HG03159 (cell line): ENCODE measurements at regions not wholly inside any gene's neighbourhood (a gene's known extent, or its start where the extent isn't known, plus 50 kb on each side); places are given as distances from the start of the nearest gene placed in this dataset.

ENCODE experiments used
- ATAC-seq: cut with Tn5 transposase; IDR thresholded peaks from one replicate; pipeline ENCODE4 v1.9.1; 2021; ENCODE audit warnings: mild to moderate bottlenecking, moderate library complexity; ENCODE audit not compliant: unreplicated experiment

DNA sequence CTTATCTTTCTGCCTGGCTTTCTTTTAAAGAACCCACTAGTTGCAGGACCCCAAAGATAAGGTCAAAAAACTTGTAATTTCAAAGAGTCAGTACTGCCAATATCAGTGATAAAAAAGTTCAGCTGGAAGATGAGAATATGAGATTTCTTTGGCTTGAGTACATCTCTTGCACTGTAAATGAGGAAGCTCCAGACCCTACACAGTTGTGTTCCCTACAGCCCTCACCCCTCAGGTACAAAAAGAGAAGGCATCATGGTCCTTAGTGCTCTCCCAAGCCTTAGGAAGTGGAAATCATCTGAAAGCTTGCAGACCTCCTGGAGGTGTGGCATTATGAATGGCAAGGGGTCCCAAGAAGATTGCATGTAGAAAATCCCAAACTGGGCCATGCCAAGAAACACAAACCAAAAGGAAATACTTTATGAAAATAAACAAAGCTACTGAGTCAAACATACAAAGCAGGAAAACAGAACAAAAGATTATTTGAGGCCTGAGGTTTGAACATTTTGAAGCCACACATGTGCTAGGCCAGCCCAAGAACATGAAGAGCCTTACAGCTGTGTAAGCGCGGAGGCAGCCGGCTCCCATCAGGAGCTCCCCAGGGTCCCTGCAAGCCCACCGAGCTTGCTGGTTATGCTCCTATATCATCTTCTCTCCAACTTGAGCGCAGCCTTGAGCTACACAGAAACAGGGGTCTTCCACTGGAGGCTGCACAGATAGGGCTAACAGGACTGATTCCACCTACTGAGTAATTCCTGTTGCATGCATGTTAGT lies 217.0 kb downstream of the OSR1 start:
- ATAC-seq: no peak

DNA sequence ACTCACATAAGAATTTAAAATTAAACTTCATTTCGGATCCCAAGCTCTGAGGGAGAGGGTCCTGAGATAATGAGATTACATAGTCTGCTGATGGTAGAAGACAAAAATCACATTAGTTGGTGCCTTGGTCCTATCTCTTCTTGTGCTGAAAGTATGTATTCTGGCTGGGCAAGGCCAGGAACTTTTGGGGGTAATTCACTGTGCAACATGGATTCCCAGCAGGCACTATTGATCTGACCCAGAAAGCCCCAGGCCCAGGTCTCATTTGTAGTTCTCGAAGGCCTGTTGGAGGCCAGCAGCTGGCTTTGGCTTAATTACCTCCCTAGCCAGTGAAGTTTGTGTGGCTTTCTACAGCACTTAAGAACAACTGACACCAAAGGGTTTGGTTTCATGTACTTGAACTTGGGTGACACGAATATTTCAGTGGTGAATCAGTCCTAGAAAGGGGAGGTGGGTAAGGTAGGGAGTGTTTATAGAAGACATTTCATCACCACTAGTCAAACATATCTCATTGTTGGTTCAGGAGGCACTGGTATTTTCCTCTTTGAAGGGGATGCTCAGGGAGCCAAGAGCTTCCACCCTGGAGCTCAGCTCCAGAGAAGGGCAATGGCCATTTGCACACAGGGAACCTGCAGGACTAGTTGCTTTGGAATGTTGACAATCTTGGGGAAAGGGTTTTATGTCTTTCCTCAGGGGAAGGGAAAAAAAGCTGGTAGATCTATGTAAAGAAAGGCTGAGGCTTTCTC lies 217.8 kb downstream of the OSR1 start:
- ATAC-seq: no peak

DNA sequence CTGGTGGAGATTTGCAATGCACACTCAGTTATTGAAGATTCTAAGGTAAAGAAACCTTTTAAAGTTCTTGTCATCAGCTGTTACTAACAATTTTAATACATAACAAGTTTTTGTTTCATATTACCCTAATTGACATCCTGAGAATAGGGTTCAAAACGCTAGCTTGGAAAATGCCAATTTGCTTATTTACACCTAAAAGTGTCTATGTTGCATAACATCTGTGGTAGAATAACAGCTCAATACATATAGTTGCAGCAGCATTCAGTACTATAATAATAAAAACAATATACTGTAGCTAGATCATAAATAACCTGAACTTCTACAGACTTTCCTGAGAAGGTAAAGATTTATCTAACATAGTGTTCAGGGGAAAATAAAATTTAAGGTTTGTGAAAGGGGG lies 219.0 kb downstream of the OSR1 start:
- no peak for ATAC-seq

DNA sequence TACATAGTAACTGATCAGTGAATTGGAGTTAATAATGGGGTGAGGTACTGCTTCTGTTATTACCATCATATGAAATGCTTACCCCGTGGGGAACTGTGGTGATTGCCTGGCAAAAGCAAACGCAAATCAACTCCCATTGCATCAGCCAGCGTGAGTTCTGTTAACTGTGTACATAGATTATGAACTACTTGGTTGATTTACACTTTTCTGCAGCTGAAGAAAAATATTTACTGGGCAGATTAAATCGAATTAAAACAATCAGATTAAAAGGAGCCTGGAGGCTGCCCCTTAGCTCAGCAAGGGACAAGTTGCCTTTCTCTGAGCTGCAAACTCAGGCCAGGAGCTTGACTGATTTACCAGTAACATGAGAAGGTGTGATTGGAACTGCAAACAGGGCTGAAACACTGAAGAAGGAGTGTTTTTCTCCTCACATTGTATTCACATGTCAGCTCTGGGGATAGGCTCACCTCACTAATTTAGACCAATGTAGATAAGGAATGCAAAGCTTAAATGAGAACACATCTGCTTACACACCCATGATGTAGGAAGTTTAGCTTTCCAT lies 220.1 kb downstream of the OSR1 start:
- ATAC-seq: no peak

DNA sequence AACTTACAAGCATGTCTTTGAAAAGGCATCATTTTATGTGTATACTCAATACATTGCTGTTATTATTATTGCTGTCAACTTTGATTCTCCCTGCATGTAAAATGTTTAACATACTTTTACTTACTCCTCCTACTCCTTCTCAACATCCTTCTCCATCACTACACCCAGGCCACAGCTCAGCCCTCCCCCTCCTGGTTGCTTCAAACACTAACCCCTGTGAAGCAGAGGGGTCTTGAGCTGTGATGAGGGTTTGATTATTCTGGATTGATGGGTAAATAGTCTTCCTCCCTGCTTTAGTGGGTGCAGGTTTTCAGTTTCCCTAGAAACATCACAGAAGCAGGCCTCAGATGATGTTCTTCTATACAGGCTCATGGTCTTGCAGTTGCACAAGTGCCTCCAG lies 221.0 kb downstream of the OSR1 start:
- ATAC-seq: no peak

DNA sequence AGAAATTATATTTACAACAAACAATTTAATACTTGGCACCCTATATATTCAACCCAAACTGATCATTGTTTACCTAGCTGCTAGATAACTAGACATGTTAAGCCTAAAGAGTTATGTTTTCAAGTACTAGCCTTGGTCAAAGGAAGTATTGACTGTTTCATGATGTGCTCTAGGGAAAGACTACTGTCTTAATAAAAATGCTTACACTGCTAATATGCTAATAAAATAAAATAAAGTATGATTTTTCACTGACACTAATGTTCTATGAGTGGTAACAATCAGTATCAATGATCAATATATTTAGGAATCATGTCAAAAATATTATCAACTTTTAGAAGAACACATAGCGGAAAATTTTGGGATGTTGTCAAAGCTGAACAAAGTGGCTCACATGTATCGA lies 225.5 kb downstream of the OSR1 start:
- no peak for ATAC-seq

DNA sequence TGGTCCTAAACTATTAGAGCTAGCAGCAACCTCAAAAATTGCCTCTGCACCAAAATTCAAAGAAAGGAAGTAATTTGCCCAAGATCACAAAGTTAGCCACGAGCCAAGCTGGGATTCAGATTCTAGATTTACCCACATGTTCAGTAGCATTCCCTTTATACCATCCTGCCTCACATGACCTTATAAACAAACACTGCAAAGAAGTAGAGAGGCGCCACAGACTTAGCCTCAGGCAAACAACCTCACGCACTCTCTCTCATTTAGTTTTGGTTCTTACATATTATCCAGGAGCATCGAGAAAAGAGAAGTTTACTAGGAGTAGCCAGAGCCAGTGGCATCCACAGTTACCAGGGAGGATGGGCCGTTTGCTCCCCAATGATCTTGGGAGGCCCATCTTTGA lies 226.6 kb downstream of the OSR1 start:
- no peak for ATAC-seq

DNA sequence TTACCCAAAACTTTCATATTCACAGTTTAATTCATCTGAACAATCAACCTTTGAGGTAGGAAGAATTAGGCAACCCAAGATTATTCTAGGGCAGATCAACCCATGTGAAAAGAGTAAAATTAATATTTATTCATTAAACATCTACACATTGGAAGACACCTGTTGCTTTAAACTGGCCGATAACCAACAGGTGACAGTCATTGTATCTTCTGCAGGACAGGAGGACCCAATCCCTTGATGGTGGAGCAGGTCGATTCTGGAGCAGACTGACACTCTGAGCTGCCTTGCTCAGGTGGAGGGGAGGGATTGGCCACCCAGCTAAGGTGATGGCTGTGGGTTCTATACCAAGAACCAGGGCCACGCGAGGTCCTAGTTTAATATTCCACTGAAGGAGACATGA lies 230.3 kb downstream of the OSR1 start:
- ATAC-seq: no peak

DNA sequence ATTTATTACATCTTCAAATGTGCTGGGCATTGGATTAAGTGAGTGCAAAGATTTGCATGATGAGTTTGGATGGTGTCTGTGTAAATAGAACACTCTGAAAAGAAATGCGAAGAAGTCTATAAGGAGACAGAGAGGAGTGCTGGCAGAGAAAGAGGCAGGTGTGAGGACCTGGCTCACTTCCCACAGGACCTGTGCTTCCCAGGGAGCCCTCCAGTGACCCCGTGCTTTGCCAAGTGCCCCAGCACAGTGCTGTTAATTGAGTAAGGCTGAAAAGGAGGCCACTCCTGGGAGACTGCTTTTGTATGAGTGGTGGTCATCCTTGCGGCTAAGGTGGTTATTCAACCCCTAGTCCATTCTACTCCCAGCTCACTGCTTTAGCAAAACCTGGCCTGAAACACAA lies 230.8 kb downstream of the OSR1 start:
- ATAC-seq: no peak

DNA sequence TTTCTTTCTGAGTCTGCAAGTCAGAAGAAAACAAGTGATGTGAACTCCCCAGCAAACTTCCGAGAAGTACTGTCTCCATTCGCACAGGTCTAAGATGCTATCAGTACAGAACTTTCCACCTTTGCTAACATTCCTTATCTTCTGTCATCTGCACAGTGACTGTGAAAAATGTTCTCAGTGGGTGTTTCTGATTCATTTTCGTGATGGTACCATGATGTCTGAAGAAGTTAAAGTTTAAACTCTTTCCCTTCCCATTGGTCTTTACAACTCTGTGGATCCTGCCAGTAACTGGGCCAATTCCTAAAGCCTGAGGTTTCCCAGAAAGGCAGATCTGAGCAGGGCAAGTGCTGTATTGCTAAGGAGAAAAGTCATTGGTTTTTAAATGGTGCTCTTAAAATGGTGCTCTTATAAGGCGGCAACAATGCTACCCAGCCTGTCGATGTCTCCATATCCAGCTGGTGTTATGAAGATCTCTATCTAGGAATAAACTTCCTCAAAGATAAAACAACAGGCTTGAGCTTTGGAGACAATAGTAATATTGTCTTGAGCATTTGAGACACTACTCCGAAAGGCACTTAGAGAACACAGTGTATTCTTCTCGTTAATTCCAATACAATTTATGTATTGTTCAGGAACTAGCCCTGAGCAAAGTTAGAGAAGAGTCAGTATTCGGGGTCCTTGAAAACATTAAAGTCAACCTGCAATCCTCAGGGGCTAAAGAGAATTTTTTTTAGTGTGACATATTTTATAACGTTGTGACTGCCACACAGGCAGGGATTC lies 232.3 kb downstream of the OSR1 start:
- ATAC-seq: no peak

DNA sequence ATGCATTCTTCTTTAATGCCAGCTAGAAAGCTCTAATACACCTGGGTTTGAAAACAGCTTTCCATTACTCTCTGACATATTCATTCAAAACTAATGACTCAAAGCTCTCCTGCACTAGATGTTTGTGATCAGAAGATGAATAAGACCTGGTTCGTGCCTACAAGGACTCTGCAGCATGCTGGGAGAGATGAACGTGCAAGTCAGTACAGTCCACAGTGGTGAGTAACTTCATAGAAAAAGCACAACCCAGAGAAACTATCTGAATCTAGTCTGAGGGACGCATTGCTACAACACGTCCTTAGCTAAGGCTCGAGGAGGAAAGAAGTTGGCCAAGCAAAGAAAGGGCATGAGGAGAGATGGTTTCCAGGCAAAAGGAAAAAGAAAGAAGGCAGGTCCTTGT lies 234.3 kb downstream of the OSR1 start:
- no peak for ATAC-seq

DNA sequence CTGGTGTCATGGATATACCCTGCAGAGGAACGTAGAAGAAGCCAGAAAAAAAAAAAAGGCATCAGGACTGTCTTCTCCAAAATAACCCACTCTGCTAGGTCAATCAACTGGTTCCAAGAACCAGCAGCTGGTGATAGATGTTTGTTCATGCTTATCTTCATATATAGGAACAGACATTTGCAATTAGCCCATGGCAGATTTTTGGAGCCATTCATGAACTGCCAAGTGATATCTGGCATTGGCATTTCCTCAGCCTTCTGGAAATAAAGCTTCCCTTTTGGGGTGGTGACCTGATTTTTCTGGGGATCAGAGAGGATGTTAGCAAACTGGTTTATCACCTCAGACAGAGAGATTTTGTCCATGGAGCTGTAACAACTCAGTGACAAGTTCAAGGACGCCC lies 234.9 kb downstream of the OSR1 start:
- no peak for ATAC-seq

DNA sequence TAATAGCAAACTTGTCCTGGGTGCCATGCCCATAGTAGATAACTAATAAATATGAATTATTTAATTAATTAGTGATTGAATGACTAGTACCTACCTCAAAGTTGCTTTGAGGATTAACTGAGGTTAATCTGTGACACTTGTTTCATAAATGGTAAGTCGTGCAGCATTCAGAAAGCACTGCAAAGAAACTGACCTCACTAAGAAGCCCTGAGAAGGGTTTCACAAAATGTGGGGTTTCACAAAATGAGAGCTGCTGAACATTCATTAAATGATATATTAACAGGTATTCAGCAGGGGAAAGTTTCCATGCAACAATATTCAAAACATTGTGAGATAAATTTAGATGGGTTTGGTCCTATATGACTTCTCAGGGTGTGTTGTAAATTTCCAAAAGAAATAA lies 236.2 kb downstream of the OSR1 start:
- no peak for ATAC-seq

DNA sequence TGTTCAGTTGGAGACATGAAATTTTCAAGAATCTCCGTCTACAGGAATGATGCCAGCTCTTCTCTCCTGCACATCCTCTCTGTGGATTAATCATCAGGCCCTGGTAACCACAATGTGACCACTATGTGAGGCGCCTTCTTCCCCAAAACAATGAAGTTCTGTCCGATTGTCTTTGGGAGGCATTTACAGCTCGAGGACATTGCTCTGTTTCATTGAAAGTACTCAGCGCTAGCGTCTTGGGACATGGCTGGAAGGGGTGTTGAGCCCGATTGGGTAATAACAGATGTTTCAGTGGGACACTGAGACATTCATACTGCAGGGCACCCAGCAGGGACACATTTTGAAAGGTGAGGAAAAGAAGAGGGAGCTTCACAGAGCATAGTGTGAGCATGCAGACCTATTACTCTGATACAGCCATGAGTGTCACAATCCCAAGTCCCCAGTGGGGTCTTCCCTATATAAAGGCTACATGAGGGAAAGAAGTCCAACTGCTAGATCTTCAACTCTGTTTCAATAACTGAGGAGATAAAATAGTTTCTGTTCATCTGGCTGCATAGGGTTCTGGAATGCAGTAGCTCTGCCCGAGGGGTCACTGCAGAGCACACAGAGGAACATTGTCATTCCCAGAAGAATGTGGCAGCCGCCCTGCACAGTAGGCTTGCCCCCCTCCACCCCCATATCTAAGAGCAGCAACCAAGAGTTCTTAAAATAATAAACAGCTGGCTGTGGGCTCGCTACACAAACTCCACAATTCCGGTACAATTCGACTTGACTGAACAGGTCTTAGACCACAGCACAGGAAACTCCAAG lies 237.3 kb downstream of the OSR1 start:
- ATAC-seq: no peak

DNA sequence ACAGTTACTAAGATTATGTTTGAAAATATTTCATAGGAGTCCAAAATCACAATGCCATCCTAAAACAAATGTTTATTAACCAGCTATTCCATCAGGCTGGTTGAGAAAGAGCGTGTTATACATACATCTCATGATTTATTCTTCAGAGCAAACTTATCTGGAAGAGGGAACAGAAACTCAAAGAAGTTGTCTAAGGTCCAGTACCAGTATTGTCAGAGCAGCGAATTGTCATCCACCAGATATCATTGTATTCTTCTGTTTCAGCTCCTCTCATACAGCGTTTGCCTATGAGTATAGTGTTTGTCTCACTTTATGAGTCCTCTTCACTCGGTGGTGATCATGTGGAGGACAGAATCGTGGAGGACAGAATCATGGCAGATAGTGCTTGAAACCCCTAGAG lies 238.2 kb downstream of the OSR1 start:
- ATAC-seq: no peak

DNA sequence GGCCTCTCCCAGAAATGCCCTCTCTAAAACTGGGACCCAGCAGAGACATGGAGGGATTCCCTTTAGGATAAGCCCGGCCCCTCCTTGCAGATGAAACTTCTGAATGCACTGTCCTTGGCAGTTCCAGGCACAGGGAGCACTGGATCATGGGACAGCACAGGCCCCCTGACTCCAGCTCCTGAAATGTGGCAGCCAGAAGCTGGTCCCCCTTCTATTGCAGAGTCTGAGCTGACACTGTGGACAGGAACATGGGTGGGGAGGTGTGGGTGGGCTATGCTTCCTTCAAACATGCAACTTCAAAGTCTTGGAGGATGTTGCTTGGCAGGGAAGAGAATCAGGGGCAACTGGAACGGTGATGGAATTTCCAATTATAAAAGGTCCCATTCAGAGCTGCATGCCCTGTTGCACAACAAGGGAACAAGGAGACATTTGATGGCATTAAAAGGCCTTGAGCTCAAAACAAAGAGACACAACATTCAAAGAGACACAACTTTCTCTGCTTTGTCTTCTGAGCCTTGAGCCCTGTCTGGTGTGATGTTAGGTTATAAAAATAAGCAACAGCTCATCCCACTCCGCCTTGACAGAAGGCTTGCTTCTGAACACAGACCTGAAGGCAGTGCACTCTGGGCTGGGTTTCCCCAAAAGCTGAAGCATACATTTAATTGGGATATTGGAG lies 239.0 kb downstream of the OSR1 start:
- no peak for ATAC-seq

DNA sequence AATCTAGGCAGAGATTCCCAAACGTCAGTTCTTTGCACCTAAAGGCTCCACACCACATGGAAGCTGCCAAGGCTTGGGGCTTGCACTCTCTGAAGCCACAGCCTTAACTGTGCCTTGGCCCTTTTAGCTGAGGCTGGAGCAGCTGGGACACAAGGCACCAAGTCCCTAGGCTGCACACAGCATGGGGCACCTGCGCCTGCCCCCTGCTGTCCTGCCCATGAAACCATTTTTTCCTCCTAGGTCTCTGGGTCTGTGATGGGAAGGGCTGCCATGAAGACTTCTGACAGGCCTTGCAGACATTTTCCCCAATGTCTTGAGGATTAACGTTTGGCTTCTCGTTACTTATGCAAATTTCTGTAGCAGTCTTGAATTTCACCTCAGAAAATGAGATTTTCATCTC lies 241.5 kb downstream of the OSR1 start:
- ATAC-seq: no peak

DNA sequence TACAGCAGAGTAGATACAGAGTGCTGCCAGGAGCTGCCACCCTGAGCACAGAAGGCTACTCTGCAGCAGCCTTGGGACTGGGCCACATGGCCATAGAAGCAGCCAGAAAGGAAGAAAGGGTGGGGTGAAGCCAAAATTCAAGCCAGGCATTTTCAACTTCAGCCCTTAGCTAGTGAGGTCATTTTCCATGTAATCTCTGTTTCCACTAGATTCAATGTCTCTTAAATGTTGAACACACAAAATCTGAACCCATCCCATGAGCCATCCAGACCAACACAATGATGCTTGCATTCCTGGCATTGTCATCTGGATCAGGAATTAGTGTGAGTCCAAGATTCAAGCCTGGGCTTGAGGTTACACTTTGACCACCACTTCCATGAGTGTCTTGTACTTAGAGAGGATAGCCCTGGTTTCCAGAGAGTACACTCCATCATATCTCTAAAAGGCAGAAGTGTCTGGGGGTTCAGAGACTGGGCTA lies 243.6 kb downstream of the OSR1 start:
- ATAC-seq: no peak

DNA sequence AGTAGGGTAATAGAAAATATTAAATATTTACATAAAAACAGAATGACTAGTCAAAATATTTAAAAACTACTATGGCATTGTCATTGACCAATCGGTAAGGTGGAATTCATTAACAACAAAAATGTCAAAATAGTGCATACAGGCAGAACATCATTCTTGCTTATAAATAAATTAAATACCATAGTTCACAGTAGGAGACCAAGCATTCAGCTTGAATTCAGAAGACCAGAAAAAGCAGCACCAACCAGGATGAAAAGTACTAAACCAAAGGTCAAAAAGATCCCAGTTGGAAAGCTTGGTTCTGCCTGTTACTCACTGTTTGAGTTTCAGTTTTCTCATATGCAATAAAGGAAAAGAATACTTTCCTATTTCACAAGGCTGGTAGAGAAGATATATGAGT lies 244.3 kb downstream of the OSR1 start:
- no peak for ATAC-seq

DNA sequence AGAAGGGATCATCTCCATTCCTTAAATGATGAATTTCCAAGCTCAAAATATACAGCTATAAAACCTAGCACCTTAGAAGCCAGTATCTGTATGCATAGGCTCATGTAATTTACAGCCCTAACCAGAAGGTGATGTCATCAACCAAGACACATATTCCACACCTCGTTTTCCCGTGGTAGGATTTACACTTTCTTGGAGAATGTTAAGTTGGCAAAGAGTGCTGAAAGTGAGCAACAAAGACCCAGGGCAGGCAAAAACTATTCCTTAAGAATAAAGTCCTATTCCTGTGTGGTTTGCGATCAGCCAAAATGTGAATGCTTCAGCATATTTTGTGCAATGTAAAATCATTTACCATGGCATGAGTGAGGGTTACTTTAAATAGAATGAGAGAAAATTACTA lies 247.1 kb downstream of the OSR1 start:
- no peak for ATAC-seq
